Stimulated activated CD8-positive, alpha-beta memory T cell treated with anti-CD3 and anti-CD28 coated beads, Interleukin-4, amount 100 ng/mL, for 1 hour (primary cell): ENCODE measurements at regions not wholly inside any gene's neighbourhood (a gene's known extent, or its start where the extent isn't known, plus 50 kb on each side); places are given as distances from the start of the nearest gene placed in this dataset.

Experiments used
- DNase-seq, 2 donors: peaks; one replicate each; pipeline ENCODE4 v3.0.0-alpha.2; 2020; ENCODE audit warnings: low read depth in 2 of 2, low spot score in 1 of 2

DNA sequence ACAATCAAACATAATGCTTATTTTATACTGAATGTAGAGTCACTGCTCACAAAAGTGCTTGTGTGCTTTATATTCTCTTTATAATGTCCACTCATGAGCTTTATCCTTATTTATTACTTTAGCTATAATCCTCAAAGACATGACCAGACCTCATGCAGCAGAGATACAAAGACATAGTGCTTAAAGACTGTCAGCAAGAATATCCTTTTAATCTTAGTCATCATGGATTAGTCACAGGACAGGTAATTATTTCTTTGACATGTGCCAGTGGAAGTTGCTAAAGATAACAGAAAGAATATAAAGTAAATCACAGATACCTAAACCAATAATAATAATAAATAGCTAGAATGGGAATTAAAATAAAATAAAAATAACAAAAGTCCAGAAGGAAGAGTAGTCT is 707.5 kb downstream of the BCL11B start:
- DNase-seq: no peak

DNA sequence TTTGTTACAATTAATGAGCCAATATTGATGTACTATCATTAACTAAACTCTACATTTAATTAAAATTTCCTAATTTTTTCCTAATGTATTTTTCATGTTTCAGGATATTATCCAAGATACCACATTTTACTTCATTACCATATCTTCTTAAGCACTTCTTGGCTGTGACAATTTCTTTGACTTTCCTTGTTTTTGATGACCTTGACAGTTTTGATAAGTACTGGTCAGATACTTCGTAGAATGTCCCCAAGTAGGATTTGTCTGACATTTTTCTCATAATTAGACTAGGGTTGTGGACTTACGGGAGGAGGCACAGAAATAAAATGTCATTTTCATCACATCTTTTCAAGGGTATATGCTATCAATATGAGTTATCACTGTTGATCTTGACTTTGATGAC is 700.9 kb downstream of the BCL11B start:
- no peak for DNase-seq

DNA sequence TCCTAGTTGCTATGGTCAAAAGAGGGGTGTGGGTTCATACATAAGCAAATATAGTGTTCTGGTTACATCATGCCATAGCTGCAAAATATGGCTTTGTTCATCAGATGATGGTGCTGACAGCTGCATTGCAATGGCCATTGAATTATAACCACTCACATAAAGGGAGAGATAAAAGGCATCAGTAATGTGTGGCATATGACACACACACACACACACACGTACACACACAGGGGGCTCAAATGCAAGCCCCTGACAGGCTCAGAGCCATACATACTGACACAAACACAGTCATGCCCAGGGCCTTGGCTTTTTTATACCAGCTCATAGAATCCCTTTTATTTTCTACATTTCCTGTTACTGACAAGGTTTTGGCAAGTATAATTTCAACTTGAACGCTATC is 698.9 kb downstream of the BCL11B start:
- no peak for DNase-seq

DNA sequence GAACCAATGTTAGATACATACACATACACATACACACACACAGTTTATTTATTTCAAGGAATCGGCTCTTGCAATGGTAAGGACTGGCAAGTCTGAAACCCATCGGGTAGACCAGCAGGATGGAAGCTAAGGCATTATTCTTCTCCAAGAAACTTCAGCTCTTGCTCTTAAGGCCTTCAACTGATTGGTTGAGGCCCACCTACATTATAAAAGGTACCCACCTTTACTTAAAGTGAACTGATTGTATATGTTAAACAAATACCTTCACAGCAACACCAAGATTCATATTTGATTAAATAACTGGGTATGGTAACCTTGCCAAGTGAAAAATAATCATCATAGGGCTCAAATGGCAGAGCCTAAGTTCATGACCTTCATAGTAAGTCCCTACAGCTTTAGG is 695.5 kb downstream of the BCL11B start:
- DNase-seq: no peak

DNA sequence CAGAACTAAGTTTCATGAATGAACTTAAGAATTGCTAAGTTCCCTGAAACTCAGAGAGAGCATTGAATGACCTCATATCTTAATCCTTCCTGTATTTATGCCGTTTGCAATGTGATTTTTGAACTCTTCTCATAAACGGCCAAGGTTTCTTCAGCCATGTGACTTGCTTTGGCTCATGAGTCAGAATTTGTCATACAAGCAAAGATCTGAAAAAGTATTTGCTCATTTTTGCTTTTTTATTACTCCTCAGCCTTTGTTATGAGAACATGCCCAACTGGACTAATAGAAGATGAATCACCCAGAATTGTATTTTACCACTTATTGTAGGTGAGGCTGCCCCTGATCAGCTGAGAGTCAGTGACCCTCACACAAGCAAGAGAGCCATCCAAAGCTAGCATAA is 693.8 kb downstream of the BCL11B start:
- no peak for DNase-seq

DNA sequence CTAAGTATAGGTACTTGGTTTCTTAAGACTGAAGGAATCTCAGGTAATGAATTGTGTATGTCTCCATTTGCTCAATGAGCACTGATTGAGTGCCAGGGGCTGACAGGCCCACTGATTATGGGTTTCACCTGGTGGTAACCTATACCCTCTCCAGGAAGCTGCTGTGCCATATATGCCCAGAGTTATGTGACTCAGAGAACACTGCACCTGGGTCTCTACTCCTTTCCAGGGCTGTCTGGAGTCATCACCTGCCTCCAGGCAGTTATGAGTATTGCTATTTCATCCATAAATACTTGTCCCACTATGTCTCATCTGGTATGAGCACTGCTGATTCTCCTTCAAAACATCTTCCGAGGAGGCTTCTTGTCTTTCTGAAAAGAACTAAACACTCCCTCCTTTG is 692.9 kb downstream of the BCL11B start:
- no peak for DNase-seq

DNA sequence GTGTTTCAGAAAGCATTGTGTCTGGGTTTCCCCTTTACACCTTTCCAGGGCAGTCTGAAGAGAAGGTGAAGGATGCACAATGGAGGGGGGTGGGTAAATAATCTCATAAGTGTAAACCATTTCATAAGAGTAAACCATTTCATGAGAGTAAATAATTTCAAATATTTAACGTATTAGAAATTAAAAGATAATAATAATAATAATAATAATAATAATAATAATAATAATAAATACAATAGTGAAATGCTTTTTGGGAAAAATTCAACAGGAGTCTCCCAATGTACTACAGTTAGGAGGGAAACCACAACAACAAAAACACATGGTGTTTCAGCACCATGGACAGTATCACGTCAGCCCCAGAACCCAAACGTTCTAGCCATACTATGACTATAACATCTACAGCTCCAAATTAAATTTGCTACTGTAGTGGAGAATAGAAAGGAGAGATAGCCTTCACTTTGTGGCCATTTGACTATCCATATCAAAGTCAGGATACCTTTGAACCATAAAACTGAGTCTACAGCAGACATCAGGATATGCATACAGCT is 691.8 kb downstream of the BCL11B start:
- no peak for DNase-seq

DNA sequence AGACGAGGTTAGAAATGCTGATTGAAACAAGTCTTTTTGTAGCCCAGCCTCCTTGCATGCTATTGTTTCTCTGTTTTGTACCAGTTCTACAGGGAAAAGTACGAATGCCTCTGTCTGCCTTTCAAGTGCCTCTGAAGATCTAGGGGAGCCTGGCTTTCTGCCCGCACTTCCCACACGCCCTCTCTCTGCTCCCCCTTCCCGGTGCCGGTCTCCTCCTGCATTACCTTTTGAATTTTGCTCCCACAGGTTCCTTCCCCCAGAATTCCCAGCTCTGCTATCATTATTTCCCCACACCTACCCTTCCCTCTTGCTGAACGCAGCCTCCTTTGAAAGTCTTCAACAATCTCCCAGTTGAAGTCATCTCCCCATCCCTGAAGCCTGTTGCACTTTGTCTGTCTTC is 689.7 kb downstream of the BCL11B start:
- DNase-seq: no peak

DNA sequence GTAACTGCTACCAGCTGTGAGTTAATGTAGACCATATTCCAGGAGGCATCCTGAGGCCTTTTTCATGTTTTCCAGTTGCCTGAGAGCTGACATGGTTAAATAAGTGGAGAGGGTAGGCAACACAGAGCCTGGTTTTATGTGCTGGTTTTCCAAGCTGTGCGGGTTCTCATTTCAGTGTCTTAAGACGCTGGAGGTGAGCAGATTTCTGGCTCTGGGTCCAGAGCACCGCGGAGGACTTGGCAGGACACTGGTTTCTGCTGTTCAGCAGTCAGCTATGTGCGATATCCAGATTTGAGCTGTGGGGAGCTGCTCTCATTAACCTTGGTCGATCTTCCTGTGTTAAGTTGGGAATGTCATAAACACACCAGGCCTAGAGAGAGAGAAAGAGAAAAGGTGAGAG is 680.8 kb downstream of the BCL11B start:
- DNase-seq: no peak

DNA sequence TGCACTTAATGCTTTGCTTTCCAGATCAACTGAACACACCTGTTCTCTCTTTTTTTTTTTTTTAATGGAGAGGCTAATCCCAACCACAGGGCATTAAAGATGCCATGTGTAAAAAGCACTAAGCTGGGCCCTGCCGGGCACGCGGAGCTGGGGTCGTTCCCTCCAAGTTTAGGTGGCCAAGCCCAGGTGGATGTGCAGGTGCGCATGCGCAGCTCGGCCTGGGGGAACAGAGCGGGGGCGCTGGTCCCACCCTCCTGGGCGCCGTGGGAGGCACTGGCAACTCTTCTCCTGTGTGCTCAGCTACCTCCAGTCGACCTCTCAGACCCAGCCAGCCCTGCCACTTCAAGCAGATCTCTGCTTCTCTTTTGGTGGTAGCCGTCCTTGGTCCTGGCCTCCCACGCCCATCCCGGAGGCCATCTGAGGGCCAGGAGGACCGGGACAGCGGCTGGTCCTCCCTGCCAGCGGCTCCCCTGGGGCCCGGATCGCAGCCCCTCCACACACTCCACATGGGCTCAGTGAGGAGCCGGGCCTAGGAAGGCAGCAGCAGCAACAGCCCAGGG is 679.3 kb downstream of the BCL11B start:
- no peak for DNase-seq

DNA sequence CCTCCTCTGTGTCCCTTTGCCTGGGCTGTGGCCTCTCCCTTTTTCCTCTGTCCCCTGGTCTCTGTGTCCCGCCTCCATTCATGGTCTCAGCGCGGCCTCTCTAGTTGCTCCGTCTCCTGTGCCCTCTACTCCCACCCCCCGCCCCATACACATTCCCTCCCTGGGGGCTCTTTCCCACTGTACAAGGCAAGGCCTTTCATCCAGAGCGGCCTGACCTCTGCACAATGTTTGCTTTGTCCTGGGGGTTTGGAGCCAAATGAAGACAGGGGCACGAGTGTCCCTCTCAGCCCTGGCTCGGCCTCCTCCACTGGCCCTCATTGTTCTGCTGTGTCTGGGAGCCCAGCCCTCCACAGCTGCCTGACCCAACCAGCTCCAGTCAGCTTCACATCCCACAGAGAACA is 678.6 kb downstream of the BCL11B start:
- no peak for DNase-seq

DNA sequence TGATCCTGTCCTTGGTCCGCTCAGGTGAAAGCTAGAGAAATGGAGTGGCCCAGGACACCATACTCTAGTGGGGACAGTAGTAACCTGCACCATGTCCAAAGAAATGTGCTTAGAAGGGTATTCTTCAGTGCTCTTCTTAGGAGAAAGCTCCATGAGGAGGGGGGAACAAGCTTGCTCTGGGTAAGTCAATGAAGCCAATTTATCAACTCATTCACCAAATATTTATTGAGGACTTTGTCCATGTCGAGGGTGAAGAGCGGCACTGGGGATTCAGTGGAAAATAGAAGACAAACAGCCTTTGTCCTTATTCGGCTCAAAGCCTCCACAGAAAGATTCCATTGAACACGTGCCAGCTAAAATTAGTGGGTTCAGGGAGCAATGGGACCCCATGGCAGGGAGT is 677.8 kb downstream of the BCL11B start:
- no peak for DNase-seq

DNA sequence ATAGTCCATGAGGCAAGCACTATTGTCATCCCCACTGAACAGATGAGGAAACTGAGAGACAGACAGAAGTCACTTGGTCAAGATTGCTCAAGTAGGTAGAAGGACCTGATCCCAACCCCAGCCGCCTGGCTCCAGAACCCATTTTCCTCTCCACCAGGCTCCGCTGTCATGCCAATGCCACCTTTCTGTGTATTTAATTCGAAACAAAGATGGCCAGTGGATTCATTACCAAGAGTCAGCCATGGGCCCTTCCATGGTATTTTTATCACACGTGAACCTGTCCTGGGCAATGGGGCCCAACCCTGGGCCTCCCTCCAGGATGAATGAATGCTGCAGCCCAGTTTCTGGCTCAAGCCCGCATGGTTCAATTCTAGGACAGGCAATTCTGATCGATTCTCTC is 673.4 kb downstream of the BCL11B start:
- no peak for DNase-seq

DNA sequence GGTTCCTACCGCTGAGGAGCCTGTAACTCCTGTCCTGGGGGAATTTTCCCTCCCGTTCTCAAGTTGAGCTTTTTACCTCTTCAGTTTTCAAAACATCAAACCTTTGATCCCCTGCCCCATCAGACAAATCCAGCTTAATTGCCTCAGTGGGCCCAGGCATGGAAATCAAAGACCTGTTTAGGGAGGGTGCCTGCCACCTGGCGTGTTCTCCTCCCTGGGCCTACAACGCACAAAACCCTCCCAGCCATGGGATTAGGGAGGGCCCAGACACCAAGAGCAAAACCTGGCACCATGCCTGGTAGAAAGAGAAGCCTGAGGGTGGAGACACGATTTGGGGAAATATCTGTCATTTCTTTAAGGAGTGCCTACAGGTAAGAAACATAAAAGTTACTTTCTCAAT is 672.9 kb downstream of the BCL11B start:
- DNase-seq: no peak

DNA sequence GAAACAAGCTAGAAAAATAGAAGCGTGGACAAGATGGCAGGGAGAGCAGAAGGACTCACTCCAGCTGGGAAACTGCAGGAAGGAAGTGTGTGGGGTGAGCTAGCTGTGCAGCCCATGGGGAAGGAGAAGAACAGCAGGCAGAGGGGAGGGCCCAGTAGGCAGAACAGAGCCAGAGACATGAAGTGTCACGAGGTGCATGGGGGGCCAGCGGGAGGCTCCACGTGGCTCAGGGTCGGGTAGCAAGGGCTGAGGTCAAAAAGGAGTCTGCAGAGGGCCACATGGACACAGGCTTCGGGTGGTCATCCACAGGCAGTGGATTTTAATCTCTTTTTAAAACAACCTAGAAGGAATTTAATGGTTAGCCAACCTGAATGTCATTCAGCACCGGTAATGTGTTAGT is 669.0 kb downstream of the BCL11B start:
- DNase-seq: no peak

DNA sequence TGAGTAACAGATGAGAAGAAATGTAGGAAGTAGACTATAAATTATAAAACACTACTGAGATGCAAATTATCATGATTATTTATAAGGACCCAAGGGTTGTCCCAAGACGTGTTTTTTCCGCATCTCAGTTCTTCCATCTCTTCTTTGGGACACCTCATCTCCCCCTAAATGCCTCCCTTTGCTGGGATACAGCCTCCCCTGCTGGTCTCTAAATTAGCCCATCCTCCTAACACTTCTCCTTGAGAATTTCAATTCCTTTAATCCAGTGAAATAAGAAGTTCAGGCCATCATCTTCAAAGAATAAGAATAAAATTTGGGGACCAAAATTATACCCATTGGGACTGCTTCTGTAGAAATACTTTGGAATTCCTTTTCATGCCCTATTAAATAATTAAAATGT is 667.0 kb downstream of the BCL11B start:
- no peak for DNase-seq

DNA sequence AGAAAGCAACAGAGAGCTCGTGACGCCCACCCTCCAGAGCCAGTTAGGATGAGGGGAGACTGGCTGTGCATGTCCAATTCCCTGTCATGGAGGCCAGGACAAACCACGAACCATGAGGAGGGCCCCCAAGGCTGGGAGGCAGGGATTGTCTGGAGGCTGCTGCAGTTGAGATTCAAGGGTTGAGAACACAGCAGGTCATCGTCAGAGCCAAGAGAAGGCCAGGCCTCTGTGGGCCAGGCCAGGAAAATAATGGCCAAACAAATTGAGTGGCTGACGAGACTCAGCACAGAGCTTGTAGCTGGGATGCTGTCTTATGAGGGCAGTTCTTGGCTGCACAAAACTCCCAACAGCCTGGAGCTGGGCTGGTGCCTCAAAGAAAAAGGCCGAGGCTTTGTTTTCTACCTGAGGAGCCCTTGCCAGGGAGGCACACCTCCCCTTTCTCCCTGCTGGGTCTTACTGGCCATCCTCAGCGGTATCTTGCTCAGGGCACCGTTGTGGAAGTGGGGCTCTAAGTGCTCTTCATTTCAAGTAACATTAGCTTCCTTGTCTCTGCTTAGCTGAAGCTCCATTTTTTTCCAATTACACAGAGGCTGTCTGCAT is 665.9 kb downstream of the BCL11B start:
- DNase-seq: no peak

DNA sequence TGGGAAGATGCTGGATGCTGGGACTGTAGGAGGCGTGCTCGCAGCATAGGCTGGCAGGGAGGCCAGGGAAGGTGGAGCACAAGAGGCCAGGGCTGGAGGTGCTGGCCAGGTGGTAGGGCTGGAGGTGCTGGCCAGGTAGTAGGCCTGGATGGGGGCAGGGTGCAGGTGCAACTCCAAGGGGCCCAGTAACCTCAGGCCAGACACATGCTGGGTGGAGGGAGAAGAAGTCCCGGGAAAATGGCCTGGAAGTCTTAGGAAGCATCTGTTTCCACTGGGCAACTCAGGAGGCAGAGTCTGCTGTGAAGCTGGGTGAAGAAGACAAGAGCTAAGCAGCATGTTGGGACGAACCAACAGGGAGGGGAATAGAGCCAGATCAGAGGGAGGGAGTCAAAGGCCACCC is 665.2 kb downstream of the BCL11B start:
- no peak for DNase-seq

DNA sequence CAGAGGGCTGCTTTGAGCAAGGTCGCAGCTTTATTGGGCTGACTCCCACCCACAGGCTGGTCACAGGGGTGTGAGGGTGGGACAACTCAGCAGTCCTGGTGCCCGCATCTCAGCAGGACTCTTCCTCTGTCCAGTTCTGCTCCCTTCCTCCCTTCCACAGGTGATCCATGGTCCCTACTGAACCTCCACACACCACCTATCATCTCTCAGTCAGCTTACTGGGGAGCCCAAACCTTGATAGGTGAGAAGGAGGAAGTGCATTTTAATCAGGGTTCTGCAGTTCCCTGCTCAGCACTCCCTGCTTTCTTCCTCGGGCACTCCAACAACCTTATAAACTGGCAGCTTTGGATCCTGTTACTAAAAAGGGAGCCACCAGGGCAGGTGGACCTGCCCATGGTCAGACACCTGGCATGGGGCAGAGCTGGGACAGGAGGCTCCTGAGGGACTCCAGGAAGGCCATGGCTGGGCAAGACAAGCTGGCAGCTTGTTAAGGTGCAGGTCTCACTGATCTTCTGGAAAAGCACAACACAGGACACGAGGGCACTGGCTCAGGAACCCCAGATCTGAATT is 664.6 kb downstream of the BCL11B start:
- DNase-seq: no peak

DNA sequence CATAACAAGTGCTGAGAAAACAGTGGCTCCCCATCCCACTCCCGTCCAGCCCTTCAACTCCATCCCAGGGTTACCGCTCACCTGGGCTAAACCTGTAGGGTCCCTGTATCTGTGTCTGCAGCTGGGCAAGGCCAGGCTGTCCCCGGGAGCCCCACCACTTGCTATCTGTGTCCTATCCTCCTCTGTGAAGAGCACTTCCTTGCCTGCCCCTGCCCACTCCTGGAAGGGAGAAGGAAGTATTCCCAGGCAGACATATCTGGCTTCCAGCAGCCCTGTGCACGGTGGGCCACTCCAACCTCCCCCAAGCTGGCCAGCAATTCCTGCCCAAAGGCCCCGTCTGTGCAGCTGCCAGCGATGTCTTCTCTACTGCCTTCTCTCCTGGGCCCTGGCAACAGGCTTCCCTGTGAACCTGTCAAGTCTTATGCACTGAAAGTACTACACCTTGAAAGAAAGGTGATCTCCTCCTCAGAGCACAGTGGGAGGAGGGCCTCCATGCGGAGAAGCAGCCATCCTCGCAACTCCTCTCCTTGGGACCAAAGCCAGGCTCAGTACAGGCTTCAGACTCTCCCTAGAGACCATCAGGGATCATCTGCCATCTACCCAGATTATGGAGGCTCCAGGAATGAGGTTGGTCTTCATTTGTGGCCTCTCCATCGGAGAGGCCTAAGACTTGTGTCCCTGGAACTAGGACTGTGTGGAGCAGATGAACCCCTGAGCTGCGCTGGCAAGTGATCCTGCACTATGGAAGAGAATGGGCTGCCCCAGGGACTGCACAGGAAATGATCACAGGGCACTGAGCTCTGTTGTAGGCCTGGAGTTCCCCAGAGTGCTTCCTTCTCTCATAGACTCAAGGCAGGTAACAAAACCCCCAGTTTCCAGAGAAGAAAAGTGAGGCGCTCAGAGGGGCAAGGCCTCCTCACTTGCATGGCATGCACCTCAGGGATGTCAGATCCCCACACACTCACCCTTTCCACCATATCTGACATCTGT is 663.6 kb downstream of the BCL11B start:
- no peak for DNase-seq

DNA sequence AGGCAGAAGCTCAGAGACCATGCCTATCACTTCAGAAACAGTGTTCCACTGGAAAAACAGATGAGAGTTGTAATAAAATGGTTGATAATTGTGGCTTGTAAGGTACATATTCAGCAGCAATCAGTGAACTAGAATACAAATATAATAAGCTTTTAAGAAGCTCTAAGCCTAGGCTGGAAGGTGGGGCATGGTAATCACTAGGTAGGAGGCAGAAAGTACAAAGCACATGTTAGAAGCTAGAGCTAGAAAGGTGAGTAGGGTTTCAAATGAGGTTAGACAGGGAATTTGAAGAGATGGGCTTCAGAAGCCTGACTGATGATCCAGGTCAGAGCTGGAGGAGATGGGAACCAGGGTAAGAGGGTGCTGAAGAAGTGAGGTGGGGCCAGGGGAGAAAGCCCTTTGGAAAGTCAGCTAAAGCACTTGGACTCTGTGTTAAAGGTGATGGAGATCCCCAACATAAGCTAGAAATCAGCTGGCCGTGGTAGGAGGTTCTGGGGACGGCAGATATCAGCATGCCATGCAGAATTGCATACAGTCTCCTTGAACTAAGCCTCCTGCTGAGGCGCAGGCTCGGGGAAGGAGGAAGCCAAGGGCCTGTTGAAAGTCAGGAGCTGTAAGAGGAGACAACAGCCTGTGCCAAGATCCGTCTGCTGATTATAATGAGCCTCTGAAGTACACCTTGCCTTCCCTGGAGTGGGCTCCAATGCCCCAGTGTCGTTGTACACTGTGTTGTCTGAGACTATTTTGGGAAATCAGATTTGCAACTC is 659.4 kb downstream of the BCL11B start:
- no peak for DNase-seq
